Fibroblast of upper back skin (primary cell): ENCODE measurements at regions not wholly inside any gene's neighbourhood (a gene's known extent, or its start where the extent isn't known, plus 50 kb on each side); places are given as distances from the start of the nearest gene placed in this dataset.
A peak's percentile ranks its signal among the peaks of the same experiment; 100 is the strongest.

Source experiments
- DNase-seq: peaks from one replicate; pipeline ENCODE4 v3.0.0-alpha.2; 2013

GRCh38 chr9:14517154-14517906 lies 175.9 kb downstream of the ZDHHC21 start:
- no peak for DNase-seq

DNA sequence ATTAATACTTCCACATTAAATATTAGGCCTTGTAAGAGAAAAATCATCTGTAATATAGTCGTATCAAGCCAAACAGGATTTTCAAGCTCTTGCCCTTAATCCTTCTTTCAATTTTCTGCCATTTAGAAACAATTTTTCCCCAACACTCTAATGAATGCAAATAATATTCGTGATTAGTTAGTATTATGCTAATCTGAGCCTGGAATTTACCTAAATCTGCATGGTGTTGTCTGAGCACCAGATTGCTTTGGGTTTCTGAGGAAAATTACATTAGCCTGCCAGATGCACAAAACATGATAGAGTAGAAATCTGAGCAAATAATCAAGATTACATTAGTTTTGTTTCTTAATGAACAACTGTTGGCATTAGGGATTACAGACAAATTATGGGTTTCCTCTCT lies 176.6 kb downstream of the ZDHHC21 start:
- no peak for DNase-seq

- peak; percentile 1 for DNase-seq
Measured at GRCh38 chr9:14515571-14516198, 177.5 kb downstream of the ZDHHC21 start.

- no peak for DNase-seq
Measured at GRCh38 chr9:14515049-14515448, 178.2 kb downstream of the ZDHHC21 start.

DNA sequence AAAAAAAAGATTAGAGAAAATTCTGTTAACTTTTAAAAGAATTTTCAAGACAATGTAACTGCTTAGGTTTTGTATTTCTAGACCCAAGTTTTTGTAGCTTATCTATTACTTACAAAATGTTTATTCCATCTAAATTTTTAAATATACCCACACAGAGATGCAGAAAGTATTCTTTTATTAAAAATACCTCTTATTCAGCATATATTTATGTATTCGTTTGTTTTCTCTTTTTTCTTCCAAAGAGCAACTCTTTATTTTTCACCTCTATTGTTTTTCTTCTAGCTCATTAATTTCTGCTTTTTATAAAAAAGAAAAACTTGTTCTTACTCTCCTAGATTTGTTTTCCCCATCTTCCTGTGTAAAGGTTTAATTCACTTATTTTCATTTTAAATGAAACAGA lies 180.3 kb downstream of the ZDHHC21 start:
- no peak for DNase-seq

DNA sequence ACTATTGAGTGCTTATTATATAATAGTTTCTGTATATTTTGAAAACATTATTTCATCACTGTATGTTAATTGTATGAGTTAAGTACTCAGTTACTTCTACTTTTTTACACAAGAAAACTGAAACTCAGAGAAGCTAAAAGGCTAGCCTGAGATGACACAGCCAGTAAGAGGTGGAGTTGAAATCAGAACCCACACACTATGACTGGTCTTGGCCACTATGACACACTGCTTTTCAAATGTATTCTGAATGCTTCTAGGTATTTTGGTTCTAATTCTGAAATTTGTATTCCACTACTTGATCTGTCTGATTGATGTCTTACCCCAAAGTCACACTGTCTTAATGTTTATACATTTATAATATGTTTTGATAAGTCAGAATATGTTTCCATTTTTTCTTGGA lies 181.8 kb downstream of the ZDHHC21 start:
- DNase-seq, result no peak

DNA sequence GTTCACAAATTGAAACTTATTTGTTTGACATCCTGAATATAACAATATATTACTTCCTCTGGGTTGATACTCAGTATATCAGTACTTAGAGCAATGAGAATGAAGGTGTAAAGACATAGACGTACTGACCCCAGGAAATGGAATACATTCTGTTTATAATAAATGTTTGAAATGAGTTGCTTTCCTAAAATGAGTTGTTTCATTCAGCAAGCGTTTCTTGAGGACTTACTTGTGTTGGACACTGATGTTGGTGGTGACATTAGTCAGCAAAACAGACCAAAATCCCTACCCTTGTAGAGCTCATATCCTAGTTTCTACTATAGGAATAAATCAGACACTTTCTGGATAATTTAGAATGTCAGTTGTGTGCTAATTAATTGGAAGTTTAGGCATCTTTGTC lies 184.3 kb downstream of the ZDHHC21 start:
- no peak for DNase-seq

- DNase-seq, result no peak
Measured at GRCh38 chr9:14501366-14501765, 187.4 kb upstream of the NFIB start.

- no peak for DNase-seq
Measured at GRCh38 chr9:14500705-14501104, 186.8 kb upstream of the NFIB start.

DNA sequence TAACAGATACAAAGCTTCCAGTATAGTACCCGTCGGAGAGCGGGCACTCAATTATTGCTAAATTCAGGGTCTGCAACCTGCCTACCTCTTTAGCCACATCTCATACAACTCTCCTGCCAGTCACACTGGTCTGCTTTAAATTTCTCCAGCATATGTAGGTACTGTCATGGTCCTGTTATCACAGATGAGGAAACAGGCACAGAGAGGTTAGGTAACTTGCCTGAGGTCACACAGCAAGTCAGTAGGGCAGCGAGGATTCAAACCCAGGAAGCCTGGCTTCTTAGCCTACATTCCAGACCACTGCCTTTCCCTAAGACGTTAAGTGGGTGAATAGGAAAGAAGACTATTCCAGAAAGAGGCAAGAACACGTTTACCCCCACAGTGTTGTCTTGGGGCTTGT lies 186.0 kb upstream of the NFIB start:
- DNase-seq, result no peak

- no peak for DNase-seq
Measured at GRCh38 chr9:14498824-14499223, 184.9 kb upstream of the NFIB start.

- DNase-seq, result no peak
Measured at GRCh38 chr9:14497476-14497875, 183.5 kb upstream of the NFIB start.

GRCh38 chr9:14488421-14489190 lies 174.7 kb upstream of the NFIB start:
- DNase-seq, result no peak

GRCh38 chr9:14487547-14488185 lies 173.7 kb upstream of the NFIB start:
- DNase-seq, result no peak

- DNase-seq, result peak; percentile 9
Measured at GRCh38 chr9:14485366-14485765, 171.4 kb upstream of the NFIB start.

DNA sequence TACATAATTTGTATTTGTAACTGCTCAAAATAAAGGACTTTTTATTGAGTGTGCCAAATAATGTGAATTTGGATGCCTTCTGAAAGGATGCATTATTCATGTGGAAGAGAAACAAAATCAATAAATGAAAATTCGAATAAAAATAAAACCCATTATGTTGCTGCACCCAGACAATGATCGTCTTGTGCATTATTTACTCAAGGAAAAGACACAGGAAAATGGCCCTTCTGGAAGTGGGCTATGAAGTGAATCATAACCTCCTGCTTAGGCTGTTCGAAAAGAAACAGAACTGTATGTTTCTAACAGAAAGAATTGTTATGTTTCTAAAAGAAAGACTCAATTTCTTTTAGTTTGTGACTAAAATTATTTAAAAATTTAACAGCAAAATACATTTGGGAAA lies 168.9 kb upstream of the NFIB start:
- DNase-seq, result no peak

GRCh38 chr9:14480526-14480925 lies 166.6 kb upstream of the NFIB start:
- DNase-seq, result no peak

DNA sequence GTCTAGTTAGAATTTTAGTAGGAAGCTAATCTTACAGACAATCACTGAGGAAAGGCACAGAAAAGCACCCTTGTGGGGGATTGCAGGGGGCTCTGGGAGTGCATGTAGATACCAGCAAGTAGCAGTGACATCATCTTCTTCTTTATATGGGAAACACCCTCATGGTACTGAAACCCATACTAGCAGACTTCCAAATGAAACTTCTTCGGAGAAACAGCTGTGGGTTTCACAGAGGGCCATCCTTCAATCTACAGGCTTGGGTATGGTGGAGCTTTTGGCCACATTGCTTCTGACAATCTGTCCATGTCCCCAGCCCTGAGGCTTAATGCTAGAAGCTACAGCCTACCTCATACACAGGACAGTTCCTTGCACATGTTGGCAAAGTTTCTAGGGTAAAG lies 165.2 kb upstream of the NFIB start:
- DNase-seq, result no peak

- peak; percentile 10 for DNase-seq
Measured at GRCh38 chr9:14478175-14479162, 164.5 kb upstream of the NFIB start.

DNA sequence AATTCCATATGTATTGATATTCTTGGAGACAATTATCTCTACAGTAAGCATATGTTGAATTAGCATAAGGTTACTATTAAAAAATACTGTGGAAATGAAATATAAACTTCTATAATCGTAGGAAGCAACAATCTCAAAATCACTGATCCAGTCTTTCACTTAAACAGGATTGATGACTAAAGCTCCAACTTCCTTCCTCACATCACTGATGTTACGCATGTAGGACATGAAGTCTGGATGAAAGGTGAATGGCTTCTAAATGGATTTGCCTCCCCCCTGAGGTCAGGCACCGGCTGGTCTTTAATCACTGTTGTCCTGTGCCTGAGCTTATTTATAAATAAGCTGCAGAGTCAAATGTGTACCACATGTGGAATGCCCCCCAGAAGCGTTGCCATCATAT lies 157.1 kb upstream of the NFIB start:
- DNase-seq, result no peak

- DNase-seq, result no peak
Measured at GRCh38 chr9:14467675-14468374, 153.9 kb upstream of the NFIB start.

DNA sequence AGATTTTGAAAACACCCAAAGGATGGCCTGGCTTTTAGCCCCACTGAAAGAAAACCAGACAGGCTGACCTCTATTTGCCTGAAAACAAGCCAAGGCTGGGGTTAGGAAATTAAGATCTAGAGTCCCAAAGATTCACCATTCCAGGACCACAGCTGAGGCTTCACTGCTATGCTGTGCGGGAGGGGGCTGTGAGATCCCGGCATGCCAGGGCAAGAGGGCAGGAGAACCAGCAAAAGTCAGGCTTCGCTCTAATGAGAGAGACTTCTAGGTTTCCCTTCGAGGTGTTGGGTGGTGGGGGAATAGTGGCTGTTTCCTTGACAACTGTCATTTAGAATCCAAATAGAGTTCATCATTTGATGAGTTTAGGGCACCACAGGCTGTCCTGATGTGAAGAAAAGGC lies 152.9 kb upstream of the NFIB start:
- DNase-seq, result no peak
